ENCODE measurements at regions not wholly inside any gene's neighbourhood (a gene's known extent, or its start where the extent isn't known, plus 50 kb on each side); places are given as distances from the start of the nearest gene placed in this dataset.
A peak's percentile ranks its signal among the peaks of the same experiment; 100 is the strongest.

DNA sequence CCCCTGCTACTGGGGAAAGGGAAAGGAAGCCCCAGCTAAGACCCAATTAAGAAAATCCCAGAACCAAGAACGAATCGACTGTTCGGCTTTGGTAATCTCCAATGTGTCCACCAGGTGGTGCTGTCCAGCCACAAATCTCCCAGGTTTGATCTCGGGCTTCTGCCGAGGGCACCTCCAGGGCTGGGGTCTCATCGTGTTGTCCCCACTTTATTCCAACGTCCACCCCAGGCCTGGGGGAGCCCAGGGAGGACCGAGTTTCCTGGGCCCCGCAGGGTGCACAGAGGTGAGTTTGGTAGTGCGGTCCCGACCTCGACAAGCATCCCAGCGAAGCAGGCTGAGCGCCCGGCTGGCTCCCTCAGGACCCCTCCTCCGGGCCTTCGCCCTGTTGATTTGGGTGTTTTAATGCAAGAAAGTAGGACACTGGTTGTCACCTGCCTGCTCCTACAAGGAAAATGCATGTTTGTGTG lies 185.1 kb downstream of the GOLGA6L6 start:
- no peaks in the 10 kb centered on the region for H3K36me3 ChIP-seq (ENCODE audit: control insufficient read depth, insufficient read depth, low read length)
- no peak overlapping the region for H3K9ac ChIP-seq (ENCODE audit: low read depth, low read length)
- no peak overlapping the region for H2BK5ac ChIP-seq (ENCODE audit: low read depth, low read length, poor library complexity, severe bottlenecking)
- BruUV-seq (replicated peaks), result no TSS peak
- in situ Hi-C loops (cut with MboI; ENCODE audit: low sequenced_read_pairs), result loop anchor here (10.0 kb wide), 1 partner anchor 152 kb away; no protein-coding TSS in a partner anchor
- H3K4ac ChIP-seq (ENCODE audit: low read depth, low read length), result no peak overlapping the region
- H3K79me1 ChIP-seq (ENCODE audit: low read depth in 1 of 2, low read length in 2 of 2), result no peaks in the 10 kb centered on the region
- no peak overlapping the region for H2BK15ac ChIP-seq (ENCODE audit: low read depth, low read length)
- no peak overlapping the region for H3K18ac ChIP-seq (ENCODE audit: low read depth, low read length)
- no peak overlapping the region for H4K8ac ChIP-seq (ENCODE audit: low read depth in 2 of 2, low read length in 2 of 2)
- no peaks in the 10 kb centered on the region for H3K27me3 ChIP-seq (ENCODE audit: control insufficient read depth, insufficient read depth, low read length)
- H3K4me2 ChIP-seq (ENCODE audit: low read depth, low read length), result no peak overlapping the region
- no peak overlapping the region for H2BK120ac ChIP-seq (ENCODE audit: low read depth, low read length)
- H2AK9ac ChIP-seq (replicated peaks; ENCODE audit: low read depth, low read length, poor library complexity), result no peak overlapping the region
- H3K4me1 ChIP-seq (ENCODE audit: control insufficient read depth, insufficient read depth, low read length), result no peaks in the 10 kb centered on the region
- H4K20me1 ChIP-seq (ENCODE audit: insufficient read depth, low read length), result no peaks in the 10 kb centered on the region
- TF ChIP-seq BHLHE40 (IDR thresholded peaks at IDR 0.05; ENCODE audit: low read depth, low read length) (no peak), RCOR1 (IDR thresholded peaks at IDR 0.05; ENCODE audit: insufficient replicate concordance, low read length) (no peak), SMC3 (IDR thresholded peaks at IDR 0.05; ENCODE audit: low read depth, low read length) (peak; percentile 47), FOS (IDR thresholded peaks at IDR 0.05; ENCODE audit: low read depth, low read length) (no peak), CEBPB (IDR thresholded peaks at IDR 0.05; ENCODE audit: low read depth, low read length) (no peak), MAFK (IDR thresholded peaks at IDR 0.05; ENCODE audit: low read depth, low read length) (no peak), USF2 (IDR thresholded peaks at IDR 0.05; ENCODE audit: low read depth, low read length) (no peak), CHD1 (IDR thresholded peaks at IDR 0.05; ENCODE audit: low read depth, low read length) (no peak), MXI1 (IDR thresholded peaks at IDR 0.05; ENCODE audit: borderline replicate concordance, low read depth, low read length) (no peak), POLR2A (IDR thresholded peaks at IDR 0.05; ENCODE audit: low read depth, low read length) (no peak), MAZ (IDR thresholded peaks at IDR 0.05; ENCODE audit: borderline replicate concordance, low read depth, low read length) (no peak), RAD21 (IDR thresholded peaks at IDR 0.05; ENCODE audit: low read length) (peak; percentile 60)
- TF ChIP-seq, protein P1, sequence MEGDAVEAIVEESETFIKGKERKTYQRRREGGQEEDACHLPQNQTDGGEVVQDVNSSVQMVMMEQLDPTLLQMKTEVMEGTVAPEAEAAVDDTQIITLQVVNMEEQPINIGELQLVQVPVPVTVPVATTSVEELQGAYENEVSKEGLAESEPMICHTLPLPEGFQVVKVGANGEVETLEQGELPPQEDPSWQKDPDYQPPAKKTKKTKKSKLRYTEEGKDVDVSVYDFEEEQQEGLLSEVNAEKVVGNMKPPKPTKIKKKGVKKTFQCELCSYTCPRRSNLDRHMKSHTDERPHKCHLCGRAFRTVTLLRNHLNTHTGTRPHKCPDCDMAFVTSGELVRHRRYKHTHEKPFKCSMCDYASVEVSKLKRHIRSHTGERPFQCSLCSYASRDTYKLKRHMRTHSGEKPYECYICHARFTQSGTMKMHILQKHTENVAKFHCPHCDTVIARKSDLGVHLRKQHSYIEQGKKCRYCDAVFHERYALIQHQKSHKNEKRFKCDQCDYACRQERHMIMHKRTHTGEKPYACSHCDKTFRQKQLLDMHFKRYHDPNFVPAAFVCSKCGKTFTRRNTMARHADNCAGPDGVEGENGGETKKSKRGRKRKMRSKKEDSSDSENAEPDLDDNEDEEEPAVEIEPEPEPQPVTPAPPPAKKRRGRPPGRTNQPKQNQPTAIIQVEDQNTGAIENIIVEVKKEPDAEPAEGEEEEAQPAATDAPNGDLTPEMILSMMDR (conservative IDR thresholded peaks at IDR 0.05; ENCODE audit: low read depth, low read length), result peak; percentile 56
- no peak overlapping the region for H3K56ac ChIP-seq (ENCODE audit: extremely low read depth, insufficient read depth, low read length)
- H2AK5ac ChIP-seq (ENCODE audit: low read depth, low read length), result no peak overlapping the region
- dilution Hi-C loops (cut with HindIII; ENCODE audit: low sequenced_read_pairs, unreplicated experiment), result no loop called here
- intact Hi-C loops (cut with micrococcal nuclease), result no loop called here
- WGBS, 2 experiments (ENCODE audit: extremely low coverage in 2 of 2, insufficient read length in 1 of 2), result 62% methylated on average over 17 of the region's 17 CpGs; no CpG with 5 or more reads in 1 of the 2 experiments
- POLR2A ChIA-PET (ENCODE audit: unreplicated experiment), result no interaction called here
- no peaks in the 10 kb centered on the region for H3K9me1 ChIP-seq (ENCODE audit: insufficient read depth, low read length)
- no peak overlapping the region for H3K14ac ChIP-seq (replicated peaks; ENCODE audit: low read depth, low read length)
- peak overlapping the region; percentile 33 for H2AFZ ChIP-seq (replicated peaks; ENCODE audit: low read length, poor library complexity)
- no peak overlapping the region for H4K91ac ChIP-seq (ENCODE audit: insufficient read depth, low read depth, low read length)
- peaks cover 67% of the 10 kb centered on the region for H3K9me3 ChIP-seq (ENCODE audit: control insufficient read depth, insufficient read depth, low read length)
- DNase-seq (no peak), ATAC-seq (ENCODE audit: low read depth) (peak; percentile 52; the same call in 1 of the 2 replicates)
- CTCF ChIA-PET, result no interaction called here
- no peak overlapping the region for H3K27ac ChIP-seq (ENCODE audit: insufficient read depth, low read length)
- H3K23ac ChIP-seq (ENCODE audit: low read depth, low read length), result no peak overlapping the region
- no peak overlapping the region for H2BK20ac ChIP-seq (ENCODE audit: low read depth, low read length)
- no peak overlapping the region for H3K4me3 ChIP-seq (ENCODE audit: insufficient read depth, low read depth, low read length)
- no peak overlapping the region for H4K5ac ChIP-seq (ENCODE audit: low read depth, low read length)
